ENCODE measurements at regions not wholly inside any gene's neighbourhood (a gene's known extent, or its start where the extent isn't known, plus 50 kb on each side); places are given as distances from the start of the nearest gene placed in this dataset.
"Not testable (repeated sequence)": the region's sequence is repeated elsewhere in the genome, so short reads cannot be mapped to it uniquely, and the experiment has no call there.

DNA sequence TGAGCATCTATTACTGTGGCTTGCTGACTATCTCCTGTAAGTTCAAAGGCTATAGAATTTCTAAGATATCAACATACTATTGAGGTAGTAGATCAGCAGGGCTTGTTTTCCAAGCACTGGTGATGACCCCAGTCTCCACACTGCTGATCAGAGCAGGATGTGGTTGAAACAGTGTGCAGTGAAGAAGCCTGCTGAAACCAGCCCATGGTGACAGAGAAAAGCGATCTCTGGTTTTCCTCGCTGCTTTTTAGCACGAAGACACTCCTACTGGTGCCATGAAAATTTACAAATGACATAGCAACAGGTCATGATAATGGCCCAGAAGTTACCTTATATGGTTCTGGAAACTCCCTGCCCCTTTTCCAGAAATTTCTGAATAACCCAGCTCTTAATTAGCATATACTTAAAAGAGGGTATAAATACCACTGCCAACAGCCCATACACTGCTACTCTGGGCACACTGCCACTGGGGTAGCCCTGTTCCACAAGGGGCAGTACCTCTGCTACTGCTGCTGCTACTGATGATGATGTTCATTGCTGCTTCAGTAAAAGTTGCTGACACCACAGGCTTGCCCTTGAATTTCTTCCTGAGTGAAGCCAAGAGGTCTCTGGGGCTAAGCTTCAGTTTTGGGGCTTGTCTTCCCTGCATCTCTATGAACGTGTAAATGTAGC is 1689.5 kb upstream of the PCDH10 start:
- DNase-seq (ENCODE audit: low spot score in 2 of 2) = no peak
- FAIRE-seq = no peak

DNA sequence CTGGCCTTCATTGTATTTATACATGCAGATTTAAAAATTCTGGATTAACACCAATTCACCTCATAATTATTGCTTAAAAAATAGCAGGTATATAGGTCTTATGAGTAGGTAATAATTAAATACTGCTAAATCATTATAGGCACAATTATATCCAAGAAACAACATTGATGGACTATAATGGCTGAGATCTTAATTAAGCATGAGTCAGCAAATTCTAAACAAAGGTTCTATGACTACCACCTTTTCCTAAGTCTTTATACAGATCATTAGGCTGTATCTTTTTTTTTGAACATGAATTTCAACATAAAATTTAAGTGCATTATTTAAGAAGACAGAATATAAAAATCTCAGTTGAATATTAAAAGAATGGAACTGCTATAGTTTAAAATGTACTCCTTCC is 1678.7 kb upstream of the PCDH10 start:
- DNase-seq (ENCODE audit: low spot score in 2 of 2) (no peak), FAIRE-seq (no peak)

DNA sequence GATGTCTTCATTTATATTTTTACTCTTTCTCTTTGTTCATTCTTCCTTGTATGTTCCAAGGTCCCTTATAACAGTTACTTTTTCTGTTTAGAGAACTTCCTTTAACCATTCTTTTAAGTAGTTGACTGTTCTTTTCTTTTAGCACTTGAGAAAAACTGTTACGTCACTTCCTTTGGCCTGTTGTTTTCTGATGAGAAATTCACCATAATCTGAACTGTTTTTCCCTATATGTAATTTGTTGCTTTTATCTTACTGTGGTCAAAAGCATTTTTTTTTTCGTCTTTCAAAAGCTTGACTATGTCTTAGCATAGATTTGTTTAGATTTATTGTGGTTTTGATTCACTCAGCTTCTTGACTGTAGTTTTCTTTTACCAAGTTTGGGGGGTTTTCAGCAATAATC is 1660.3 kb upstream of the PCDH10 start:
- DNase-seq (ENCODE audit: low spot score in 2 of 2) (no peak), FAIRE-seq (no peak)

DNA sequence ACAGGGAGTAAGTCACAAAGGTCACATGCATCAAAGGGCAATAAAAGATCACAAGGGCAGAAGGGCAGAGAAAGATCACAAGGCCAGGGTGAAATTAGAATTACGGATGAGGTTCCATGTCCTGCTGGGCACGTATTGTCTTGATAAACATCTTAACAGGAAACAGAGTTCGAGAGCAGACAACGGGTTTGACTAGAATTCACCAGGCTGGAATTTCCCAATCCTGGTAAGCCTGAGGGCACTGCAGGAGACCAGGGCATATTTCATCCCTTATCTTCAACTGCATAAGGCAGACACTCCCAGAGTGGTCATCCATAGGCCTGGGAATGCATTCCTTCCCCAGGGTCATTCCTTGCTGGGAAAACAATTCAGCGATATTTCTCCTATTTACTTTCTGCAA is 1652.9 kb upstream of the PCDH10 start:
- not testable (repeated sequence) for DNase-seq (ENCODE audit: low spot score in 2 of 2); FAIRE-seq

DNA sequence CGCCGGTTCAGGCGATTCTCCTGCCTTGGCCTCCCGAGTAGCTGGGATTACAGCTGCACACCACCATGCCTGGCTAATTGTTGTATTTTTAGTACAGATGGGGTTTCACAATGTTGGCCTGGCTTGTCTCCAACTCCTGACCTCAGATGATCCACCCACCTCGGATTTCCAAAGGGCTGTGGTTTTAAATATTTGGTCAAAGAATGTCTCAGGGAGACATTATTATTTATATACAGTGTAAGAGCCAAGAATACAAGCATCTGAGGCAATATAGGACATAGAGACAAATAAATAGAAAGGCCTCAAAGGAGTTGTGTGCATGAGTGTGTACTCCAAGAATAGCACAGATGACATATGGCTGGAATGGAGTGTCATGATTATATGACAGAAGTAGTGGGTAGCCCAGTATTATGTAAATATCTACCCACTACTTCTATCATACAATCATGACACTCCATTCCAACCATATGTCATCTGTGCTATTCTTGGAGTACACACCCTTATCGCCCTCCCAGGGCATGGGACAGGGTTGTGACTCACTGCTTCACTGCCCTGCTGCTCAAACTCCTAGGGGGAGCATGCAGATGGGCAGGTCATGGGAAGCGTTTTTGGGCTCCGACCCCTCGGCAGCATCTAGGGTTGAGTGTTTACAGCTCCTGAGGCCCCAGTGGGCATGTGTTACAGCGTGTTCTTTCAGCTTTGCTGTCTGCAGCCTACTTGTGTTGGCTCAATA is 1649.8 kb upstream of the PCDH10 start:
- DNase-seq (ENCODE audit: low spot score in 2 of 2) = no peak
- no peak for FAIRE-seq

DNA sequence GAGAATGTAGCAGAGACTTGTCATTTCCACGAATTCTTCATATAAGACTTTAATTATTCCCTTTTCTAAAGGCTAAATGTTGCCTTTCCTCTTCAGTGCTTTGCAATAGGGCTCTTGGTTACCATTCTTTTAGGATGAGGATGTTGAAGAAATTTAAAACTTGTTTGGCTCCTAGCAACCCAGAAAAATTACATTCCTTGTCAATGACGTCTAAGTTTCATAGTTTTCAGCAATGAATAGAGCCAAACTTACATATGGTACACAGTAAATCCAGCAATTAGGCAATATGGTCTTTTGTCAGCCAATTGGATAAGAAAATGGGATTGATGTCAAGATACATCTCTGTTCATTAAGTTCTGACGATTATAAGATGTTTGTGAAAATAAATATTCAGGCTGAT is 1639.6 kb upstream of the PCDH10 start:
- DNase-seq (ENCODE audit: low spot score in 2 of 2) (no peak), FAIRE-seq (no peak)

DNA sequence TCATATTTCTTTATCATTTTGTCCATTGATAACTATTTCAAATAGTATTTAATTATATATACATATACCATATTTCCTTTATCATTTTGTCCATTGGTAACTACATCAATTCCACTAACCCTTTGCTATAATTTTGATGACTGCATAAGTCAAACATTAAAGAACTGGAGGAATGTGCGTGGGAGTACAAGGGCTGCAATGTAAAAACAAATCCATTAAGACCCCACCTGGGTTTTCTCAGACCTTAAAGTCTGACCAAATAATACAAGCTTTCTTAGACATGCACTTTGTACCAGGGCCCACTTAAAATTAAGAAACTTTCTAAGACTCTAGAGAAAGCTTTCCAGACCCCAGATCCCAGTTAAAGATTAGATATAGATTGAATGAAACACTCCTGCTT is 1622.4 kb upstream of the PCDH10 start:
- DNase-seq (ENCODE audit: low spot score in 2 of 2) (no peak), FAIRE-seq (no peak)

DNA sequence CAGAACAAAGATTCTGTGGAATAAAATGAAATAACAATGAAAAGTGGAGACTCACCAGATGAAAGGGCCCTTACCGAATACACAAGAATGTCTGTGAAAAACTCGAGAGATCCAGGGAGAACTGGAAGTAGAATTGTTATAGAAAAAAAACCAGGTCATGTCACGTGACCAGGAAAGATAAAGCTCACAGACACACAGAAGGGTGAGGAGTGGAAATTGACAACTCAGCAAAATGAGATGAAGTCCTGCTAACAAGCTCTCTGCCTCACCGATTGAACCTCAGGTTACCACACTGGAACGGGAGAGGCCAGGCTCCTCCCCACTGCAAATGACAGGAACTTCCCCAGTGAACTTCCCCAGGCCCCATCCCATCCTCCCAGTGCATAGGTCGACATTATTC is 1618.0 kb upstream of the PCDH10 start:
- no peak for FAIRE-seq
- DNase-seq (ENCODE audit: low spot score in 2 of 2) = no peak

DNA sequence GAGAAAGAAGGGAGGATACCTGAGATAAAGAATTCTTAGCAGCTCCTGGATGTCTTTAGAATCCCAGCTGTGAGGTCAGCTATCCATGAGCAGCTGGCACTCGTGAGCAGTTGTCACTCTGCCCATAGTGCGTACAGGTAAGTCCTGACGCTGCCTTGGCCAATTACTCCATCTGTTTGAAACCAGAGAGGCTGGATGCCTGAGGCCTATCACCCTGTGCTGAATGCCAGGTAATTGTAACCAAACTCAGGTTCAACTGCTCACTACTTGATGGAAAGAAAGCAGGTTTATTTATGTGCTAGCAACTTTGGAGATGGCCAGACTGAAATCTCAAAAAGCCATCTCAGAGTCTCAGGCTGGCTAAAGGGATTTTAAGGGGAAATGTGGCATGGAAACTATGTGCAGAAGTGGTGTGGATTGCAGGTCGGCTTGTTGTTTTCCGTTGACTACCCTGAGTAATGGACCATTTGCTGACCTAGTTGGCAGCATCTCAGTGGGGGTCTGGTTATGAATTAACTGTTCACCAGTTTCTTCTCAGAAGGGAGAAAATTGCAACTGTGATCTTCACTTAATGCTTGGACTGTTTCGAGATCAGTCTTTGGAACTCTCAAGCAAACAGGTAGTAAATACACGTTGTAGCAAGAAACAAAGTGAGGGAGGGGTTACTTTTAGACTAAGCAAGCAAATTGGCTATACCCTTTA is 1614.0 kb upstream of the PCDH10 start:
- FAIRE-seq = no peak
- no peak for DNase-seq (ENCODE audit: low spot score in 2 of 2)

DNA sequence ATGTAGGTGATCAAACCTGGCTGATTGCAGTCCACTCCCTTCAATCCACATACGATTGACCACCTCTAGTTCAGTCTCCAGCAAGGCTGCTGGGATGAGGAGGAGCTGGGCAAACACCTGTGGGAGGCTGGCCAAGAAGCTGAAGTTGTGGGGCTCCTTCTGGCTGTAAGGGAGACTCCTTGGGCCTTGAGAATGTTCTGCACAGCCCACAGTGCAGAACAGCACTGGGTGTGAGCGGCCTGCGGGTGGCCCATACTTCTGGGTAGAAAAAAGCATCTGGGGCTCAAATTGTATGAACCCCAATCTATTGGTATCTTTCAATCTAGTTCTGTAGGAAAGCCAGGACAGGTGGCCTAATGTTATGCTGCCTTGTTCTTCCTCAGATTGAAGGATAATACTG is 1608.8 kb upstream of the PCDH10 start:
- FAIRE-seq (no peak), DNase-seq (ENCODE audit: low spot score in 2 of 2) (no peak)

DNA sequence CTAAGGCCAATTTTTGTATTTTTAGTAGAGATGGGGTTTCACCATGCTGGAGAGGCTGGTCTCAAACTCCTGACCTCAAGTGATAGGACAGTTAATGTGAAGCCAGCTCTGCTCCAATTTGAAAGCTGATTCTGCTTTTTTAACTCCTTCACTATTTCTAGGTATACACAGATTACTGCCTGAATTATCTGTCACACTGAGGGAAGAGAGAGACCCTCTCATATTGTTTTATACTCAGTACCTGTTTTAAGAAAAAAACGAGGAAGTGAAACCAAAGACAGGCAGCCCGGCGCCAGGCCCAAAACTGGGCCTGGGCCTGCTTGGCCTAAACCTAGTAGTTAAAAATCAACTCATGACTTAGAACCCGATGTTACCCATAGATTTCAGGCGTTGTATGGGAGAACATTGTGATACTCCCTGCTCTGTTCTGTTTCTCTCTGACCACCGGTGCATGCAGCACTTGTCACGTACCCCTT is 1601.5 kb upstream of the PCDH10 start:
- DNase-seq (ENCODE audit: low spot score in 2 of 2) = no peak
- no peak for FAIRE-seq

DNA sequence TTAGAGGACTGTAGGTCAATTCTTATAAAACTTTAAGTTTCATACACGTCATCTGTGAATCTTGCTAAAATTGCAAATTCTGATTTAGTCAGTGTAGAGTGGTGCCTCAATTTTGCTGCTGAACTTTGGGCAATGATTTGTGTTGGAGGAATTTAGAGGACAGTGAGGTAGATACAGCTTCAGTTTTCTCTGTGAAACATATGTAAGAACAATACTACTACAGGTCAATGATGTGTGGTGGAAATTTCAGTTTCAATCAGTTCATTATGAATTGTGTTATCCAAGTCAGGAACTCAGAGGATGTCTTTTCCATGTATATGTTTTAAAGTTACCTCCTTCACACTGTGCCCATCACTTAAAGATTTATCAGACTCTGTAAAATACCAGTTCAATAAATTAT is 1597.8 kb upstream of the PCDH10 start:
- DNase-seq (ENCODE audit: low spot score in 2 of 2) = no peak
- FAIRE-seq = no peak

DNA sequence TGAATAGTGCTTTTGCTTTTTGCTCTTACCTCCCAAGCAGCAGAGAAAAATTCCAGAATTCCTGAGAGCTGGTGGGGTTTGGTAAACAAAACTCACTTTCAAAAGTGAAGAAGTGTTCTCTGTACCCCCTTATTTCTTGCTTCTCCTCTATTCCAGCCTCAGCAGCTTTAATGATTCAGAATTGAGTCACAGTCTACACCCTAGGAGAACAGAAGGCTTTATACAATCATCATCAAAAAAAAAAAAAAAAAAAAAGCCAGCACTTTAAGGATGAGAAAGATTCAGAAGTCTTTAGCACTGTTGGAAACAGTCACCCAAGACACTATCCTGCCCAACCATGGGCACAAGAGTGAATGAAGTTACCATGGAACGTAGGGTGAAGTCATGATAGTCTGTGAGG is 1583.1 kb upstream of the PCDH10 start:
- DNase-seq (ENCODE audit: low spot score in 2 of 2) = no peak
- no peak for FAIRE-seq

DNA sequence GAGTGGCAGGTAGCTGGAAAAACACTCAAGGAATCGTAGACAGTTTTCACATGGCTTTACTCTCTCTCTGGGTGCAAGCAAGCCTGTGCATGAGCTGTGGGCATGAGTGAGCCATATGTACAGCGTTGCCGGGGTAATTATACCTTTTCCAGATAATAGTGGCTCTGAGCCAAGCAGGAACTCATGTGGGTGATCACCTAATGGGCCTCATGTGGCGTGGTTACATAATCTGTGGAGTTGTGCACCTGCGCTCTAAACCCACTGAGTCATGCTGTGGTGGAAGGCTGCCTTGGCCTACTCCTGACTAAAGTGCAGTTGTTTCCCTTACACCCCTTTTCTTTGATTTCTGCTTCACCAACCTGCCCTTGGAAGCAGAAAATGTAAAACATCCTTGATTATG is 1564.5 kb upstream of the PCDH10 start:
- no peak for DNase-seq (ENCODE audit: low spot score in 2 of 2)
- FAIRE-seq = no peak

DNA sequence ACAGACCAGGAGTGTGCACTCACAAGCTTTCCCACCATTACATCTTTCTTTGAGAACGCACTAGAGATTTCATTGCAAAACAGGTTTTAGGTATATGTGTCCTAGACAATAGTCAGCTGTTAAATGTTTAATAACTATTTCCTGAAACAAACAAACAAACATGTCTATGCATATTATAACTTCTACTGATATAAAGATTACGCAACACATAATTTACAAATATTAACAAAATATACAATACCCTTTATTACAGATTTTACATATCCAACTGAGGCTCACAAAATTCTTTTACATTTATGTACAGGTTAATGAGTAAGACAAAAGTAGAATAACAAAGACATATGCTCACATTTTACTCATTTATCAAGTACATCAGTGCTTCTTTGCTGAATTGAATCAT is 1554.0 kb upstream of the PCDH10 start:
- DNase-seq (ENCODE audit: low spot score in 2 of 2) = no peak
- FAIRE-seq = no peak

DNA sequence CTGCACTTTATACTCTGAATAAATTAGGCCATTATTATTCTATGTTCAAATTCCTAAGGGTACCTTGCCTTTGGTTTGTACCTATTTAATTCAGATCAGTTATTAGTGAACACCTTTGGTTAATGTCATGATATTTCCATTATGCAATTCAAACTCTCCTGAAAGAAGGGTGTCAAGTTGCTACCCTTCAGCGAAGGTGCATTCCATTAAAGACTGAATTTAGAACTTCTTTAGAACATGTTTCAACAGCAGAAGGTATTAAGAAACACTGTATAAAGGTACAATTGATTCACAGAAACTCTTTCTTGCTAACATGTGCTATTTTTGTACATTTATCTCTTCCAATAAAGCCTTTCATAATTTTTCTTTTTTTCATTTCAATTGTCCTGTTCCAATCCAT is 1545.4 kb upstream of the PCDH10 start:
- FAIRE-seq (no peak), DNase-seq (ENCODE audit: low spot score in 2 of 2) (no peak)

DNA sequence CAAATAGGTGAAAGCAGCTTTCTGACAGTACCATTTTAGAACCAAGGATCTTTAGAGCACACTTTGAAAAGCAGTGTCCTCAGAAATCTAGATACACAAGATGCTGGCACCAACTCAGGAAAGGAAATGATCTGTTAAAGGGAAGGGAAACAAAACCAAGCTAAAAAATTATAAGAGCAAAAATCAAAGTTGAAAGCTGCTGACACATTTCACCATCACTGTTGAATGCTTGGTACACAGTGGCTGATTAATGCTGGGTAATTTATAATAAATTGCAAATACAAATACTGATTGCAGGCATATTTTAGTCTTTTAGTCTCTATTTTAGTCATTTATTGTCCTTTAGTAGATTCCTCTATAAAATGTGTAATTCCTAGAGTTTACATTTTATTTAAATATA is 1540.1 kb upstream of the PCDH10 start:
- no peak for FAIRE-seq
- no peak for DNase-seq (ENCODE audit: low spot score in 2 of 2)

DNA sequence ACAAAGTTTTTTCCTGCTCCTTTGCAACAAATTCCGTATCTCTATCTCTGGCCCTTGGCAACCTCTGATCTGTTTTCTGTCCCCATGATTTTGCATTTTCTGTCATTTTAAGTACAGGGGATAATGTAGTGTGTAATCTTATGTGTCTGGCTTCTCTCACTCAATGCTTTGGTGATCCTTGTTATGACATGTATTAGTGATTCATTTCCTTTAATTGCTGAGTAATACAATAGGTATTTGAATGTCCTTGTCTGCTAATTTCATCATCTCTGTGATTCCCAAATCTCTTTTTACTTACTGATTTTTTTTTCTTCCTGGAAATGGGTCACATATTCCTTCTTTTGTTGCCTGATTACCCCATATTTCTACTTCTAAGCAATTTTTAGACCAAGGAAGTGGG is 1538.6 kb upstream of the PCDH10 start:
- DNase-seq (ENCODE audit: low spot score in 2 of 2); FAIRE-seq: not testable (repeated sequence)

DNA sequence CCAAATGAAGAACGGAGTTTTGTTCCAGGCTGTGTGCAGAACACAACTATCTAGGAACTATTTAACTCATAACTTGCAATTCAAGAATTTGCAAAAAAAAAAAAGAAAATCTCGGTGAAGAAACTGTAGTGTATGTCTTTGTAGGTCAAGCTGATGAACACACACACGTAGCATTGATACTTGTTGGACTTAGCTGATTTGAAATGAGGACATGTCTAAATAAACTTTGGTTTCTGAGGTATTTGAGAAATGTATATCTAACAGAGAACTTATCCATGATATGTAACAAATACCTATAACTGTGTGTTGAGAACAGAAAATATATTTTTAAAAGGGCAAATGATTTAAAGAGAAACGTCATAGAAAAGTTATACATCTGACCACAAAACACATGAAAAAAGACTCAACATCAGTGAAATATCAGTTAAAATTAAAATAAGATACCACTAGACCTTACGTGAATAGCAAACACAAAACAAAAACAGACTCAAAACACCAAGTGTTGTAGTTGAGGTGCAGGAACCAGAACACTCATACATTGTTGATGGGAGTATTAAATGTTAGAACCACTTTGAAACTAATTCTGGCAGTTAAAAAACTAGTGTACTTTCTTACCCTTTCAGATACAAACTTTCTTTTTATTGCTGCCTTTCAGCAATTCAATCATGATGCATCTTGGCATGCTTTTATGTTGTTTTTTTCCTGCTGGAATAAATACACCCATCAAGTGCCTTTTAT is 1535.8 kb upstream of the PCDH10 start:
- FAIRE-seq = no peak
- no peak for DNase-seq (ENCODE audit: low spot score in 2 of 2)

DNA sequence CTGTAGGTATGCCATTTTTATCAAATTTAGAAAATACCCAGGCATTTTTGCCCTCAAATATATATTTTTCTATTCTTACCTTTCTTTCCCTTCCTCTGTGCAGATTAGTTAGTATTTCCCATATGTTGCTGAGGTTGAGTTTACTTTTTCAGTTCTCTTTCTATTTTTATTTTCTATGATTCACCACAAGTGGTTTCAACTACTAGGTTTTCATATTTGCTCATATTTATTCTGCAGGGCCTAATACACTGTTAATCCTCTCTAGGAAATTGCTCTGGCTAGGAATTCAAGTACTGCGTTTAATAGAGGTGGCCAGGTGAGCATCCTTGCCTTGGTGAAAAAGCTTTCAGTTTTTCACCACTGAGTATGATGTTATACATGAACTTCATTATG is 1535.3 kb upstream of the PCDH10 start:
- FAIRE-seq (no peak), DNase-seq (ENCODE audit: low spot score in 2 of 2) (no peak)

DNA sequence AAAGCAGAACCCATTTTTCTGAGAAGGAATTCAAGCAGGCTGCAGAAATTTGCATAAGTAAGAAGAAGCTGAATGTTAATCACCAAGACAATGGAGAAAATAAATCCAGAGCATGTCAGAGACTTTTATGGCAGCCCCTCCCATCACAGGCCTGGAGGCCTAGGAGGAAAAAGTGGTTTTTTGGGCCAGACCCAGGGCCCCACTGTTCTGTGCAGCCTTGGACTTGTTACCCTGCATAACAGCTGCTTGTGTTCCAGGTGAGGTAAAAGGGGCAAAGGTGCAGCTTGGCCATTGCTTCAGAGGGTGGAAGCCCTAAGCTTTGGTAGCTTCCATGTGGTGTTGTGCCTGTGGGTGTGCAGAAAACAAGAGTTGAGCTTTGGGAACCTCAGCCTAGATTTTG is 1516.2 kb upstream of the PCDH10 start:
- FAIRE-seq (no peak), DNase-seq (ENCODE audit: low spot score in 2 of 2) (no peak)
